ENCODE measurements at regions not wholly inside any gene's neighbourhood (a gene's known extent, or its start where the extent isn't known, plus 50 kb on each side); places are given as distances from the start of the nearest gene placed in this dataset.
A peak's percentile ranks its signal among the peaks of the same experiment; 100 is the strongest.

GRCh38 chr17:72199256-72199655 lies 78.4 kb downstream of the SOX9 start:
- H4K20me1 ChIP-seq (ENCODE audit: control insufficient read depth, extremely low read depth, insufficient read depth, low read length), result no peaks in the 10 kb centered on the region
- H3K9me3 ChIP-seq (ENCODE audit: control insufficient read depth, insufficient read depth, low read depth, low read length), result no peaks in the 10 kb centered on the region
- H3K27ac ChIP-seq (ENCODE audit: insufficient read depth, low read length), result no peak overlapping the region
- no peak overlapping the region for H3K4me3 ChIP-seq (replicated peaks in 1 of 4; ENCODE audit: control extremely low read depth in 1 of 4, insufficient read depth in 1 of 4, low read depth in 3 of 4, low read length in 4 of 4)
- no peaks in the 10 kb centered on the region for H3K36me3 ChIP-seq (ENCODE audit: control insufficient read depth, insufficient read depth, low read length)
- TF ChIP-seq EZH2 (IDR thresholded peaks at IDR 0.05; ENCODE audit: low read length, missing control alignments) (no peak), CTCF (conservative IDR thresholded peaks at IDR 0.05 in 1 of 2, IDR thresholded peaks at IDR 0.05 in 1 of 2; ENCODE audit: low read depth in 1 of 2, low read length in 2 of 2) (no peak)
- no peaks in the 10 kb centered on the region for H3K79me2 ChIP-seq (ENCODE audit: control insufficient read depth, insufficient read depth, low read length)
- DNase-seq (ENCODE audit: low read depth in 2 of 2), result no peak
- no peaks in the 10 kb centered on the region for H3K4me1 ChIP-seq (ENCODE audit: control insufficient read depth, extremely low read depth, insufficient read depth, low read length)
- H3K27me3 ChIP-seq (ENCODE audit: control insufficient read depth, insufficient read depth, low read length), result no peaks in the 10 kb centered on the region
- no peak overlapping the region for H3K4me2 ChIP-seq (ENCODE audit: extremely low read depth, insufficient read depth, low read length)
- H2AFZ ChIP-seq (ENCODE audit: low read length), result no peak overlapping the region
- H3K9ac ChIP-seq (ENCODE audit: insufficient read depth, low read length), result no peak overlapping the region

GRCh38 chr17:72204742-72205141 lies 83.9 kb downstream of the SOX9 start:
- Histone ChIP-seq H3K79me2 (ENCODE audit: control insufficient read depth, insufficient read depth, low read length) (no peaks in the 10 kb centered on the region), H3K4me2 (ENCODE audit: extremely low read depth, insufficient read depth, low read length) (no peak overlapping the region), H3K9ac (ENCODE audit: insufficient read depth, low read length) (no peak overlapping the region), H3K36me3 (ENCODE audit: control insufficient read depth, insufficient read depth, low read length) (no peaks in the 10 kb centered on the region), H3K4me3 (replicated peaks in 1 of 4; ENCODE audit: control extremely low read depth in 1 of 4, insufficient read depth in 1 of 4, low read depth in 3 of 4, low read length in 4 of 4) (no peak overlapping the region), H3K27me3 (ENCODE audit: control insufficient read depth, insufficient read depth, low read length) (peaks cover 7% of the 10 kb centered on the region), H4K20me1 (ENCODE audit: control insufficient read depth, extremely low read depth, insufficient read depth, low read length) (no peaks in the 10 kb centered on the region), H3K4me1 (ENCODE audit: control insufficient read depth, extremely low read depth, insufficient read depth, low read length) (no peaks in the 10 kb centered on the region), H3K27ac (ENCODE audit: insufficient read depth, low read length) (no peak overlapping the region), H2AFZ (ENCODE audit: low read length) (no peak overlapping the region), H3K9me3 (ENCODE audit: control insufficient read depth, insufficient read depth, low read depth, low read length) (no peaks in the 10 kb centered on the region)
- no peak for DNase-seq (ENCODE audit: low read depth in 2 of 2)
- TF ChIP-seq EZH2 (IDR thresholded peaks at IDR 0.05; ENCODE audit: low read length, missing control alignments) (no peak), CTCF (conservative IDR thresholded peaks at IDR 0.05 in 1 of 2, IDR thresholded peaks at IDR 0.05 in 1 of 2; ENCODE audit: low read depth in 1 of 2, low read length in 2 of 2) (no peak)

- Histone ChIP-seq H3K27ac (ENCODE audit: insufficient read depth, low read length) (no peak overlapping the region), H3K9me3 (ENCODE audit: control insufficient read depth, insufficient read depth, low read depth, low read length) (no peaks in the 10 kb centered on the region), H3K4me2 (ENCODE audit: extremely low read depth, insufficient read depth, low read length) (no peak overlapping the region), H3K9ac (ENCODE audit: insufficient read depth, low read length) (no peak overlapping the region), H3K27me3 (ENCODE audit: control insufficient read depth, insufficient read depth, low read length) (peaks cover 7% of the 10 kb centered on the region), H4K20me1 (ENCODE audit: control insufficient read depth, extremely low read depth, insufficient read depth, low read length) (no peaks in the 10 kb centered on the region), H3K79me2 (ENCODE audit: control insufficient read depth, insufficient read depth, low read length) (no peaks in the 10 kb centered on the region), H3K4me1 (ENCODE audit: control insufficient read depth, extremely low read depth, insufficient read depth, low read length) (no peaks in the 10 kb centered on the region), H3K36me3 (ENCODE audit: control insufficient read depth, insufficient read depth, low read length) (no peaks in the 10 kb centered on the region), H3K4me3 (replicated peaks in 1 of 4; ENCODE audit: control extremely low read depth in 1 of 4, insufficient read depth in 1 of 4, low read depth in 3 of 4, low read length in 4 of 4) (no peak overlapping the region), H2AFZ (ENCODE audit: low read length) (no peak overlapping the region)
- TF ChIP-seq EZH2 (IDR thresholded peaks at IDR 0.05; ENCODE audit: low read length, missing control alignments) (peak; percentile 6), CTCF (conservative IDR thresholded peaks at IDR 0.05 in 1 of 2, IDR thresholded peaks at IDR 0.05 in 1 of 2; ENCODE audit: low read depth in 1 of 2, low read length in 2 of 2) (no peak)
- DNase-seq (ENCODE audit: low read depth in 2 of 2), result no peak
Measured at GRCh38 chr17:72205357-72205756, 84.5 kb downstream of the SOX9 start.

Measured in fibroblast of lung (primary cell).